Naive thymus-derived CD8-positive, alpha-beta T cell (primary cell): ENCODE measurements at regions not wholly inside any gene's neighbourhood (a gene's known extent, or its start where the extent isn't known, plus 50 kb on each side); places are given as distances from the start of the nearest gene placed in this dataset.
A peak's percentile ranks its signal among the peaks of the same experiment; 100 is the strongest.

Experiments
- ATAC-seq, 2 donors: fragments of 150-1000 bp; cut with Tn5 transposase in 1 of 2; sonication (Bioruptor Pico), chemical (Tn5 transposase) in 1 of 2; 1 replicate in 1 of 2; 2 replicates in 1 of 2; pipeline ENCODE4 v1.10.0; 2021; ENCODE audit warnings: mild to moderate bottlenecking in 2 of 2, moderate library complexity in 2 of 2
- POLR2A ChIA-PET: fragments of 350-600 bp; sonication (Branson Sonifier 250); formaldehyde crosslinking; loops from one replicate; lab custom pipeline; 2021; ENCODE audit warnings: antibody characterized with exemption; lab: Charles Lee
- DNase-seq, 10 donors: peaks; one replicate each; pipeline versions ENCODE4 v3.0.0 to v3.0.0-alpha.2; 2020 to 2022
- H3K27ac Mint-ChIP-seq, 10 donors: one replicate each; pipeline ENCODE4 v1.8.0; 2020 to 2022; ENCODE audit warnings: mild to moderate bottlenecking in 10 of 10, mixed read lengths in 10 of 10, moderate library complexity in 4 of 10, inconsistent platforms in 1 of 10
- H3K27me3 Mint-ChIP-seq, 5 donors: one replicate each; pipeline ENCODE4 v1.8.0; 2021 to 2022; ENCODE audit warnings: mixed read lengths in 5 of 5
- H3K36me3 Mint-ChIP-seq, 3 donors: one replicate each; pipeline ENCODE4 v1.8.0; 2020 to 2022; ENCODE audit warnings: mixed read lengths in 3 of 3, mild to moderate bottlenecking in 2 of 3, inconsistent platforms in 1 of 3
- H3K4me1 Mint-ChIP-seq, 4 donors: one replicate each; pipeline ENCODE4 v1.8.0; 2021 to 2022; ENCODE audit warnings: mixed read lengths in 4 of 4
- H3K4me3 Mint-ChIP-seq, 10 donors: one replicate each; pipeline ENCODE4 v1.8.0; 2020 to 2022; ENCODE audit warnings: mild to moderate bottlenecking in 10 of 10, mixed read lengths in 10 of 10, moderate library complexity in 6 of 10, inconsistent platforms in 1 of 10
- H3K9me3 Mint-ChIP-seq, 9 donors: one replicate each; pipeline ENCODE4 v1.8.0; 2020 to 2022; ENCODE audit warnings: mixed read lengths in 9 of 9, mild to moderate bottlenecking in 3 of 9, inconsistent platforms in 1 of 9, moderate library complexity in 1 of 9

- peaks cover 0 to 2% (median 0%) of the 10 kb centered on the region in 9 donors for H3K9me3 Mint-ChIP-seq
- no peak overlapping the region for H3K4me3 Mint-ChIP-seq
- H3K27me3 Mint-ChIP-seq, result peaks cover 4 to 28% (median 7%) of the 10 kb centered on the region in 5 donors
- DNase-seq (no peak), ATAC-seq (no peak)
- no peak overlapping the region for H3K27ac Mint-ChIP-seq
- no peaks in the 10 kb centered on the region for H3K36me3 Mint-ChIP-seq
- H3K4me1 Mint-ChIP-seq, result no peaks in the 10 kb centered on the region
- POLR2A ChIA-PET, result no interaction called here
Observed at GRCh38 chr11:27208846-27209245, 154.2 kb downstream of the CCDC34 start.

DNA sequence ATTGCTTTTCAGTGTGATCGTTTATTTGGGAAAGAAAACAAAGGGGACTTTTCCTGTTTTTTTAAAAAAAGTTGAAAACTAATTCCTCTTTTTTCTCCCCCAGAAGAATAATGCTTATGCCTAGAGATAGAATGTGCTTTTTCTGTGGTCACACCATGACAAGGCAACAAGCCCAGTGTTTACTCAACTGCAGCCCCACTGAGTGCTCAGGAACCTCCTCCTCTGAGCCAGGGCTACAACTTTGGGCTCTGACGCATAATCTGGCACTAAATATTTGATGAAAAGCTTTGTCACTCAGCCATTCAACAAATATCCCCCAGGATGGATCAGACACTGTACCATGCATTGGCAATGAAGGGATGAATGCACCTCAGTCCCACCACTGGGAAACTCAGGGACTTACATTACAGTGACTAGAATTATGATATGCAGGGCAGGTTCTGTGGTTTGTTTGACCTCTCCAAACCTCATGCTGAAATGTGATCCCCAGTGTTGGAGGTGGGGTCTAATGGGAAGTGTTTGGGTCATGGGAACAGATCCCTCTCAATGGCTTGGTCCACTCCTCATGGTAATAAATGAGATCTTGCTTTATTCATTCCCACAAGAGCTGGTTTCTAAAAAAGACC, 155.9 kb downstream of the CCDC34 start:
- no peak for ATAC-seq
- peaks cover 0 to 2% (median 0%) of the 10 kb centered on the region in 9 donors for H3K9me3 Mint-ChIP-seq
- no peak overlapping the region for H3K27ac Mint-ChIP-seq
- no peak for DNase-seq
- no peaks in the 10 kb centered on the region for H3K36me3 Mint-ChIP-seq
- no peak overlapping the region for H3K4me3 Mint-ChIP-seq
- H3K4me1 Mint-ChIP-seq, result no peaks in the 10 kb centered on the region
- POLR2A ChIA-PET, result no interaction called here
- peaks cover 0 to 21% (median 4%) of the 10 kb centered on the region in 5 donors for H3K27me3 Mint-ChIP-seq

- H3K4me3 Mint-ChIP-seq, result no peak overlapping the region
- H3K27ac Mint-ChIP-seq, result no peak overlapping the region
- H3K4me1 Mint-ChIP-seq, result peaks cover 0 to 6% (median 2%) of the 10 kb centered on the region in 4 donors
- no peak for DNase-seq
- POLR2A ChIA-PET, result no interaction called here
- H3K36me3 Mint-ChIP-seq, result no peaks in the 10 kb centered on the region
- H3K9me3 Mint-ChIP-seq, result peaks cover 0 to 3% (median 0%) of the 10 kb centered on the region in 9 donors
- H3K27me3 Mint-ChIP-seq, result peaks cover 0 to 18% (median 2%) of the 10 kb centered on the region in 5 donors
- ATAC-seq, result no peak
Observed at GRCh38 chr11:27205779-27206570, 157.0 kb downstream of the CCDC34 start.

- POLR2A ChIA-PET, result no interaction called here
- Mint-ChIP-seq H3K27me3 (peaks cover 0 to 18% (median 2%) of the 10 kb centered on the region in 5 donors), H3K36me3 (no peaks in the 10 kb centered on the region), H3K4me1 (peaks cover 0 to 8% (median 2%) of the 10 kb centered on the region in 4 donors), H3K4me3 (no peak overlapping the region), H3K27ac (no peak overlapping the region), H3K9me3 (peaks cover 0 to 3% (median 0%) of the 10 kb centered on the region in 9 donors)
- ATAC-seq (no peak), DNase-seq (no peak)
Observed at GRCh38 chr11:27205250-27205649, 157.8 kb downstream of the CCDC34 start.

DNA sequence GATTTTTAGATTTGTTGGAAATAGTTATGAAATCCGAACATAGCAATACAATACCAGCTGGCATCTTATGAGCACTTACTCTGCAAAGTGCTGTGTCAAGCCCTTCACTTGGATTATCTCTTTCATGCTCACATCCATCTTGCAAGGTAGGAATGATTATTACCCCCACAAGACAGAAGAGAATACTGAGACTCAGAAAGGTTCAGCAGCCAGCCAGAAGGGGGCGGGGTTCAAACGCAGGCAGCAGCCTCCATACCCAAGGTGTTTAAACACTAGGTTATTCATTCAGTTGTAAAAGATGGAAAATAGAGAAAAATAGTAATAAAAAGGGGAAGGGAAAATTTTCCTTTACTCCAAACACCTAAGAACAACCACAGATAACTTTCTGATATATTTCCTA, 158.5 kb downstream of the CCDC34 start:
- POLR2A ChIA-PET, result no interaction called here
- H3K27ac Mint-ChIP-seq, result no peak overlapping the region
- H3K9me3 Mint-ChIP-seq, result peaks cover 0 to 3% (median 0%) of the 10 kb centered on the region in 9 donors
- no peak for DNase-seq
- peaks cover 0 to 18% (median 2%) of the 10 kb centered on the region in 5 donors for H3K27me3 Mint-ChIP-seq
- ATAC-seq, result no peak
- H3K4me1 Mint-ChIP-seq, result peaks cover 0 to 8% (median 2%) of the 10 kb centered on the region in 4 donors
- H3K4me3 Mint-ChIP-seq, result no peak overlapping the region
- H3K36me3 Mint-ChIP-seq, result no peaks in the 10 kb centered on the region

DNA sequence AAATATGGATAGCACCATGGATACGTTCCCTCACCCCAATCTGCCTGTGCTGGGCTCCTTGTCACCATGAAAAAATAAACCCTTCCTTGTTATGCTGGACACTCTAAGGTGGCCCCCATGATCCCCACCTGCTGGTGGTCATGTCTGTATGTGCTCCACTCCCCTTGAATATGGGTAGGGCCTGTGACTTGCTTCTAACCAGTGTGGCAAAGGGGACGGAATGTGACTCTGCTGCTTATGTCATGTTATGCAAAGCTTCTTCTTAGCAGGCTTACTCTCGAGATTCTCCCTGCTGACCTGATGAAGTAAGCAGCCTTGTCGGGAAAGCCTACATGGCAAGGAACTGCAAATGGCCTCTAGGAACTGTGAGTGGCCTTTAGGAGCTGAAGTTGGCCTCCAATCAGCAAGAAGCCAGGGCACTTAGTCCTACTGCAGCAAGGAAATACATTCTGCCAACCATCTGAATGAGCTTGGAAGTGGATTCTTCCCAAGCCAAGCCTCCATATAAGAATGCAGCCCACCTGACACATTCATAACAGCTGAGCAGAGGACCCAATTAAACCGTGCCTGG, 159.9 kb downstream of the CCDC34 start:
- peak overlapping the region in 1 of 10 donors; percentile 0 for H3K27ac Mint-ChIP-seq
- POLR2A ChIA-PET, result no interaction called here
- ATAC-seq, result no peak

GRCh38 chr11:27201454-27202302, 161.1 kb downstream of the BBOX1 start:
- DNase-seq (no peak), ATAC-seq (no peak)
- peaks cover 0 to 1% (median 0%) of the 10 kb centered on the region in 9 donors for H3K9me3 Mint-ChIP-seq
- peaks cover 0 to 8% (median 2%) of the 10 kb centered on the region in 4 donors for H3K4me1 Mint-ChIP-seq
- peaks cover 0 to 18% (median 1%) of the 10 kb centered on the region in 5 donors for H3K27me3 Mint-ChIP-seq
- no peak overlapping the region for H3K4me3 Mint-ChIP-seq
- POLR2A ChIA-PET, result no interaction called here
- H3K27ac Mint-ChIP-seq, result no peak overlapping the region
- no peaks in the 10 kb centered on the region for H3K36me3 Mint-ChIP-seq

More for the DNA sequence above, 159.9 kb downstream of the CCDC34 start:
- H3K9me3 Mint-ChIP-seq, result peaks cover 0 to 3% (median 0%) of the 10 kb centered on the region in 9 donors
- peaks cover 0 to 8% (median 2%) of the 10 kb centered on the region in 4 donors for H3K4me1 Mint-ChIP-seq
- DNase-seq, result no peak
- no peaks in the 10 kb centered on the region for H3K36me3 Mint-ChIP-seq
- H3K4me3 Mint-ChIP-seq, result no peak overlapping the region
- peaks cover 0 to 21% (median 2%) of the 10 kb centered on the region in 5 donors for H3K27me3 Mint-ChIP-seq

GRCh38 chr11:27200779-27201453, 160.3 kb downstream of the BBOX1 start:
- H3K4me3 Mint-ChIP-seq, result no peak overlapping the region
- no peaks in the 10 kb centered on the region for H3K36me3 Mint-ChIP-seq
- H3K4me1 Mint-ChIP-seq, result peaks cover 0 to 8% (median 2%) of the 10 kb centered on the region in 4 donors
- ATAC-seq, result no peak
- POLR2A ChIA-PET, result no interaction called here
- peaks cover 0 to 17% (median 1%) of the 10 kb centered on the region in 5 donors for H3K27me3 Mint-ChIP-seq
- peaks cover 0 to 1% (median 0%) of the 10 kb centered on the region in 9 donors for H3K9me3 Mint-ChIP-seq
- no peak for DNase-seq
- H3K27ac Mint-ChIP-seq, result no peak overlapping the region

DNA sequence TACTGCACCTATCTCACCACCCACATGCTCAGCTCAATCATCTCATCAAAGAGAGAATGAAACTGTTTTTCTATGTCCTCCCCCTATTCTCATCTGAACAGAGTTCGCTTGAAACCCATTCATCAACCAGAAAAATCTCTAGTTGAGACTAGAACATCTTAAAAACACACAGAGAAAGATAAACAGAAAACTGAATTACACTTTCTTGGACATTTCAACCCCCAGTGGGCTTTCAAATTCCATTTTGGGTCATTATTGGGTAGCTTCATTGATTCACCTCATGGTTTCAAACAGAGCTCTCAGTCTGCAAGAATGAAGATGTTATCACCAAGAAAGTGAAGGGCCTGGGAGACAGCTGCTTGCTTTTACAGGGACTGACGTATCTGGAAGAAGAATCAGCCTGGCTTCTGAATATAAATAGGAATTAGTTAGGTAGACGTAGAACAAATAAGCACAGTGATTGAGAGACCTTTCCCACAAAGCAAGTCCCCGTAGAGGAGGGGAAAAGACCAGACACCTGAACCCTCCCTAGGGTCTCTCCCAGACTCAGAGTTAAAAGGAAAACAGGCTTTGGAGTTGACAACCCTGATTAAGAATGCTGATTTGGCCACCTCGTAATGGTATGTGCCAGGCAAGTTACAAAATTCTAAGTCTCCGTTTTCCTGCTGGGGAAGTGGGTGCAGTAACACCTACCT, 155.7 kb downstream of the BBOX1 start:
- H3K9me3 Mint-ChIP-seq, result peaks cover 0 to 1% (median 0%) of the 10 kb centered on the region in 9 donors
- H3K4me1 Mint-ChIP-seq, result peaks cover 0 to 6% (median 2%) of the 10 kb centered on the region in 4 donors
- DNase-seq (no peak), ATAC-seq (no peak)
- POLR2A ChIA-PET, result interaction anchor here (0.7 kb wide), 1 partner anchor 191 kb away, joined by 3 read pairs; no protein-coding TSS in a partner anchor
- H3K27ac Mint-ChIP-seq, result no peak overlapping the region
- H3K4me3 Mint-ChIP-seq, result no peak overlapping the region
- no peaks in the 10 kb centered on the region for H3K36me3 Mint-ChIP-seq
- H3K27me3 Mint-ChIP-seq, result peaks cover 1 to 12% (median 7%) of the 10 kb centered on the region in 5 donors

- POLR2A ChIA-PET, result interaction anchor here (0.7 kb wide), 1 partner anchor 192 kb away, joined by 3 read pairs; no protein-coding TSS in a partner anchor
- Mint-ChIP-seq H3K4me3 (no peak overlapping the region), H3K27ac (no peak overlapping the region), H3K4me1 (peaks cover 0 to under 1% (median 0%) of the 10 kb centered on the region in 4 donors), H3K36me3 (no peaks in the 10 kb centered on the region), H3K27me3 (peaks cover 3 to 18% (median 8%) of the 10 kb centered on the region in 5 donors), H3K9me3 (no peaks in the 10 kb centered on the region)
- ATAC-seq (no peak), DNase-seq (no peak)
Observed at GRCh38 chr11:27195837-27196202, 155.2 kb downstream of the BBOX1 start.

DNA sequence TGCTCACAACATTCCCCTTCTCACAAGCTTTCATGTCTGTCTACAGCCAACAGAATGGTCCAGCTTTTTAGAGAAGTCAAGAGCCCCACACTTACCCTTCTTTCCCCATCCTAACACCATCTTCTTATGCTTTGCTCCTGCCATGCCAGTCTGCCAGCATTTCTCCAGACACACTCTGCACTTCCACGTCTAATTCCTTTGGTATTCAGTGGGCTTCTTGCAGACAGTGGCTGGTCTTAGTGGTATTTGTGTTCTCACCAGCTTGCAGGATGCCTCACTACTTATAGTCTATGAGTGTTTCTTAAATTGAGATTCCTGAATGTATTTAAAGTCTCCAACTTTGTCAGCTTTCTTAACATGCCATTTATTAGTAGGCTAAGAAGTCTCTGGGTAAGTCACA, 154.4 kb downstream of the BBOX1 start:
- no peaks in the 10 kb centered on the region for H3K9me3 Mint-ChIP-seq
- ATAC-seq, result no peak
- no peaks in the 10 kb centered on the region for H3K4me1 Mint-ChIP-seq
- POLR2A ChIA-PET, result no interaction called here
- no peak overlapping the region for H3K4me3 Mint-ChIP-seq
- H3K36me3 Mint-ChIP-seq, result no peaks in the 10 kb centered on the region
- peaks cover 7 to 25% (median 13%) of the 10 kb centered on the region in 5 donors for H3K27me3 Mint-ChIP-seq
- no peak for DNase-seq
- no peak overlapping the region for H3K27ac Mint-ChIP-seq
